GM23338 (cell line): ENCODE measurements at regions not wholly inside any gene's neighbourhood (a gene's known extent, or its start where the extent isn't known, plus 50 kb on each side); places are given as distances from the start of the nearest gene placed in this dataset.

ENCODE experiments used
- ATAC-seq: fragments of 200-7000 bp; cut with Tn5 transposase; 3 replicates; pipeline ENCODE4 v1.9.1; 2020
- DNase-seq: peaks from one replicate; pipeline ENCODE4 v3.0.0-alpha.2; 2015; ENCODE audit warnings: low spot score
- H2AFZ ChIP-seq: fragments of 200-600 bp; sonication (generic); 2 replicates; pipeline ENCODE4 v1.8.0; 2016; ENCODE audit warnings: antibody characterized with exemption, mild to moderate bottlenecking, moderate library complexity
- H3F3A ChIP-seq: fragments of 200-600 bp; sonication (generic); replicated peaks from 2 replicates; pipeline ENCODE4 v1.8.0; 2017; ENCODE audit warnings: antibody characterized with exemption, mixed run types, low read depth
- H3K27ac ChIP-seq: fragments of 200-600 bp; sonication (generic); 2 replicates; pipeline ENCODE4 v1.6.1; 2016; ENCODE audit warnings: low read depth
- H3K27me3 ChIP-seq: fragments of 200-600 bp; sonication (generic); 2 replicates; pipeline ENCODE4 v1.8.0; 2016; ENCODE audit warnings: mild to moderate bottlenecking, mixed run types, moderate library complexity; ENCODE audit not compliant: insufficient read depth
- H3K36me3 ChIP-seq: fragments of 200-600 bp; sonication (generic); 2 replicates; pipeline ENCODE4 v1.8.0; 2016; ENCODE audit warnings: mild to moderate bottlenecking; ENCODE audit not compliant: insufficient read depth
- H3K4me1 ChIP-seq: fragments of 200-600 bp; sonication (generic); 2 replicates; pipeline ENCODE4 v1.8.0; 2016; ENCODE audit warnings: mild to moderate bottlenecking, moderate library complexity; ENCODE audit not compliant: insufficient read depth
- H3K4me2 ChIP-seq: fragments of 200-600 bp; sonication (generic); 2 replicates; pipeline ENCODE4 v1.7.1; 2017; ENCODE audit warnings: mixed run types
- H3K4me3 ChIP-seq: fragments of 200-600 bp; sonication (generic); 2 replicates; pipeline ENCODE4 v1.6.1; 2016; ENCODE audit warnings: mixed run types
- H3K79me2 ChIP-seq: fragments of 200-600 bp; sonication (generic); replicated peaks from 2 replicates; pipeline ENCODE4 v1.8.0; 2017; ENCODE audit warnings: mild to moderate bottlenecking; ENCODE audit not compliant: insufficient read depth
- H3K9me2 ChIP-seq: fragments of 200-600 bp; sonication (generic); 2 replicates; pipeline ENCODE4 v1.8.0; 2017; ENCODE audit not compliant: insufficient read depth
- H4K20me1 ChIP-seq: fragments of 200-600 bp; sonication (generic); replicated peaks from 2 replicates; pipeline ENCODE4 v1.8.0; 2017; ENCODE audit warnings: mild to moderate bottlenecking; ENCODE audit not compliant: insufficient read depth
- H3K27ac Mint-ChIP-seq: 2 replicates; pipeline ENCODE4 v1.8.0; 2020; ENCODE audit warnings: inconsistent platforms, mild to moderate bottlenecking, moderate library complexity, mixed read lengths
- H3K27me3 Mint-ChIP-seq: 3 replicates; pipeline ENCODE4 v1.8.0; 2022; ENCODE audit warnings: low read depth, mild to moderate bottlenecking, moderate library complexity, mixed read lengths, inconsistent platforms; ENCODE audit not compliant: insufficient read depth, poor library complexity
- H3K36me3 Mint-ChIP-seq: 3 replicates; pipeline ENCODE4 v1.8.0; 2021; ENCODE audit warnings: low read depth, mild to moderate bottlenecking, inconsistent platforms, moderate library complexity, mixed read lengths
- H3K4me1 Mint-ChIP-seq: 3 replicates; pipeline ENCODE4 v1.8.0; 2020; ENCODE audit warnings: mild to moderate bottlenecking, inconsistent platforms, mixed read lengths
- H3K4me3 Mint-ChIP-seq: 3 replicates; pipeline ENCODE4 v1.8.0; 2021; ENCODE audit warnings: moderate library complexity, mild to moderate bottlenecking, inconsistent platforms, mixed read lengths
- H3K9me3 Mint-ChIP-seq: 3 replicates; pipeline ENCODE4 v1.8.0; 2020; ENCODE audit warnings: moderate library complexity, mild to moderate bottlenecking, inconsistent platforms, mixed read lengths
- CREB1 ChIP-seq: fragments of 250-450 bp; sonication (Bioruptor Pico); IDR thresholded peaks from 2 replicates; pipeline ENCODE4 v1.5.0; 2020; ENCODE audit warnings: low read depth, mild to moderate bottlenecking, moderate library complexity
- ETS1 ChIP-seq: IDR thresholded peaks from 2 replicates; pipeline ENCODE4 v1.6.1; 2016; ENCODE audit warnings: antibody characterized with exemption
- EZH2 ChIP-seq: fragments of 200-600 bp; sonication (generic); IDR thresholded peaks from one replicate; pipeline ENCODE4 v1.8.0; 2017; ENCODE audit warnings: antibody characterized with exemption, mild to moderate bottlenecking, low read depth; ENCODE audit not compliant: unreplicated experiment
- EZH2phosphoT487 ChIP-seq: fragments of 200-600 bp; sonication (generic); IDR thresholded peaks from one replicate; pipeline ENCODE4 v1.8.1; 2018; ENCODE audit warnings: antibody characterized with exemption; ENCODE audit not compliant: unreplicated experiment
- JUNB ChIP-seq: IDR thresholded peaks from one replicate; pipeline ENCODE4 v1.6.1; 2016; ENCODE audit warnings: antibody characterized with exemption; ENCODE audit not compliant: unreplicated experiment
- NANOG ChIP-seq: IDR thresholded peaks from 2 replicates; pipeline ENCODE4 v1.6.1; 2016; ENCODE audit warnings: antibody characterized with exemption, borderline replicate concordance
- POLR2AphosphoS5 ChIP-seq: IDR thresholded peaks from 2 replicates; pipeline ENCODE4 v1.6.1; 2016; ENCODE audit warnings: antibody characterized with exemption, low read depth
- REST ChIP-seq: IDR thresholded peaks from one replicate; pipeline ENCODE4 v1.6.1; 2018; ENCODE audit warnings: antibody characterized with exemption; ENCODE audit not compliant: unreplicated experiment
- STAT1 ChIP-seq: IDR thresholded peaks from one replicate; pipeline ENCODE4 v1.6.1; 2016; ENCODE audit warnings: antibody characterized with exemption; ENCODE audit not compliant: unreplicated experiment
- ZNF114 ChIP-seq: fragments of 250-450 bp; sonication (Bioruptor Pico); IDR thresholded peaks from 2 replicates; pipeline ENCODE4 v1.5.0; 2020; ENCODE audit warnings: mild to moderate bottlenecking, moderate library complexity
- ZNF331 ChIP-seq: fragments of 250-450 bp; sonication (Bioruptor Pico); IDR thresholded peaks from 2 replicates; pipeline ENCODE4 v1.5.0; 2020; ENCODE audit warnings: low read depth, mild to moderate bottlenecking, moderate library complexity
- TF ChIP-seq, protein P1 (sequence below), 2 experiments: fragments of 200-600 bp in 1 of 2; sonication (generic) in 1 of 2; conservative IDR thresholded peaks; 2 replicates each; pipeline versions ENCODE4 v1.5.1 to v1.6.1; 2016 to 2017; ENCODE audit warnings: antibody characterized with exemption in 2 of 2, low read depth in 2 of 2, mild to moderate bottlenecking in 2 of 2, moderate library complexity in 1 of 2
- TF ChIP-seq, protein P2 (sequence below): fragments of 250-450 bp; sonication (Bioruptor Pico); IDR thresholded peaks from 2 replicates; pipeline ENCODE4 v1.5.0; 2020; ENCODE audit warnings: mild to moderate bottlenecking, moderate library complexity

DNA sequence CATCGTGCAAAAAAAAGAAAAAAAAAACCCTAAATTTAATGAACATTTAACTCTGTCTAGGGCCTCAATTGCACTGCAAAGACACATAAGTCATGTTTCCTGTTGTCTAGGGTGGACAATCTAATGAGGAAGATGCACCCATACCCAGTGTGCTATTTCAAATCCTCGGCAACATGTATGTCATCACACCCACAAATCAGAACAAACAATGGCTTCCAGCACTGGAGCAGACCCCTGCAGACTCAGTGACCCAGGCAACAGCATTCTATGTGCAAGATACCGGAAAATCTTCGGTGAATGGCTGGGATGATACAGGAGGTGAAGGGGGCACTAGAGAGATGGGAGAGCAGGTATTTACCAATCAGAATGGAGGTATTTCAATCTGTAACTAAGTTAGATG lies 221.7 kb upstream of the XYLT1 start:
- Mint-ChIP-seq H3K4me1 (peaks cover 18% of the 10 kb centered on the region), H3K4me3 (no peak overlapping the region), H3K9me3 (no peaks in the 10 kb centered on the region), H3K36me3 (no peaks in the 10 kb centered on the region), H3K27me3 (peaks cover 6% of the 10 kb centered on the region), H3K27ac (no peak overlapping the region)
- no peak for TF ChIP-seq EZH2
- no peak for TF ChIP-seq STAT1
- no peak for TF ChIP-seq NANOG
- TF ChIP-seq ETS1: no peak
- no peak for TF ChIP-seq CREB1 (CRISPR knock-in tag)
- no peak for TF ChIP-seq ZNF114 (CRISPR knock-in tag)
- no peak for TF ChIP-seq EZH2phosphoT487
- no peak for TF ChIP-seq POLR2AphosphoS5
- no peak for TF ChIP-seq ZNF331 (CRISPR knock-in tag)
- TF ChIP-seq, protein P1, sequence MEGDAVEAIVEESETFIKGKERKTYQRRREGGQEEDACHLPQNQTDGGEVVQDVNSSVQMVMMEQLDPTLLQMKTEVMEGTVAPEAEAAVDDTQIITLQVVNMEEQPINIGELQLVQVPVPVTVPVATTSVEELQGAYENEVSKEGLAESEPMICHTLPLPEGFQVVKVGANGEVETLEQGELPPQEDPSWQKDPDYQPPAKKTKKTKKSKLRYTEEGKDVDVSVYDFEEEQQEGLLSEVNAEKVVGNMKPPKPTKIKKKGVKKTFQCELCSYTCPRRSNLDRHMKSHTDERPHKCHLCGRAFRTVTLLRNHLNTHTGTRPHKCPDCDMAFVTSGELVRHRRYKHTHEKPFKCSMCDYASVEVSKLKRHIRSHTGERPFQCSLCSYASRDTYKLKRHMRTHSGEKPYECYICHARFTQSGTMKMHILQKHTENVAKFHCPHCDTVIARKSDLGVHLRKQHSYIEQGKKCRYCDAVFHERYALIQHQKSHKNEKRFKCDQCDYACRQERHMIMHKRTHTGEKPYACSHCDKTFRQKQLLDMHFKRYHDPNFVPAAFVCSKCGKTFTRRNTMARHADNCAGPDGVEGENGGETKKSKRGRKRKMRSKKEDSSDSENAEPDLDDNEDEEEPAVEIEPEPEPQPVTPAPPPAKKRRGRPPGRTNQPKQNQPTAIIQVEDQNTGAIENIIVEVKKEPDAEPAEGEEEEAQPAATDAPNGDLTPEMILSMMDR (conservative IDR thresholded peaks at IDR 0.05; ENCODE audit: low read depth in 2 of 2): no peak
- no peak for TF ChIP-seq JUNB
- TF ChIP-seq, protein P2, sequence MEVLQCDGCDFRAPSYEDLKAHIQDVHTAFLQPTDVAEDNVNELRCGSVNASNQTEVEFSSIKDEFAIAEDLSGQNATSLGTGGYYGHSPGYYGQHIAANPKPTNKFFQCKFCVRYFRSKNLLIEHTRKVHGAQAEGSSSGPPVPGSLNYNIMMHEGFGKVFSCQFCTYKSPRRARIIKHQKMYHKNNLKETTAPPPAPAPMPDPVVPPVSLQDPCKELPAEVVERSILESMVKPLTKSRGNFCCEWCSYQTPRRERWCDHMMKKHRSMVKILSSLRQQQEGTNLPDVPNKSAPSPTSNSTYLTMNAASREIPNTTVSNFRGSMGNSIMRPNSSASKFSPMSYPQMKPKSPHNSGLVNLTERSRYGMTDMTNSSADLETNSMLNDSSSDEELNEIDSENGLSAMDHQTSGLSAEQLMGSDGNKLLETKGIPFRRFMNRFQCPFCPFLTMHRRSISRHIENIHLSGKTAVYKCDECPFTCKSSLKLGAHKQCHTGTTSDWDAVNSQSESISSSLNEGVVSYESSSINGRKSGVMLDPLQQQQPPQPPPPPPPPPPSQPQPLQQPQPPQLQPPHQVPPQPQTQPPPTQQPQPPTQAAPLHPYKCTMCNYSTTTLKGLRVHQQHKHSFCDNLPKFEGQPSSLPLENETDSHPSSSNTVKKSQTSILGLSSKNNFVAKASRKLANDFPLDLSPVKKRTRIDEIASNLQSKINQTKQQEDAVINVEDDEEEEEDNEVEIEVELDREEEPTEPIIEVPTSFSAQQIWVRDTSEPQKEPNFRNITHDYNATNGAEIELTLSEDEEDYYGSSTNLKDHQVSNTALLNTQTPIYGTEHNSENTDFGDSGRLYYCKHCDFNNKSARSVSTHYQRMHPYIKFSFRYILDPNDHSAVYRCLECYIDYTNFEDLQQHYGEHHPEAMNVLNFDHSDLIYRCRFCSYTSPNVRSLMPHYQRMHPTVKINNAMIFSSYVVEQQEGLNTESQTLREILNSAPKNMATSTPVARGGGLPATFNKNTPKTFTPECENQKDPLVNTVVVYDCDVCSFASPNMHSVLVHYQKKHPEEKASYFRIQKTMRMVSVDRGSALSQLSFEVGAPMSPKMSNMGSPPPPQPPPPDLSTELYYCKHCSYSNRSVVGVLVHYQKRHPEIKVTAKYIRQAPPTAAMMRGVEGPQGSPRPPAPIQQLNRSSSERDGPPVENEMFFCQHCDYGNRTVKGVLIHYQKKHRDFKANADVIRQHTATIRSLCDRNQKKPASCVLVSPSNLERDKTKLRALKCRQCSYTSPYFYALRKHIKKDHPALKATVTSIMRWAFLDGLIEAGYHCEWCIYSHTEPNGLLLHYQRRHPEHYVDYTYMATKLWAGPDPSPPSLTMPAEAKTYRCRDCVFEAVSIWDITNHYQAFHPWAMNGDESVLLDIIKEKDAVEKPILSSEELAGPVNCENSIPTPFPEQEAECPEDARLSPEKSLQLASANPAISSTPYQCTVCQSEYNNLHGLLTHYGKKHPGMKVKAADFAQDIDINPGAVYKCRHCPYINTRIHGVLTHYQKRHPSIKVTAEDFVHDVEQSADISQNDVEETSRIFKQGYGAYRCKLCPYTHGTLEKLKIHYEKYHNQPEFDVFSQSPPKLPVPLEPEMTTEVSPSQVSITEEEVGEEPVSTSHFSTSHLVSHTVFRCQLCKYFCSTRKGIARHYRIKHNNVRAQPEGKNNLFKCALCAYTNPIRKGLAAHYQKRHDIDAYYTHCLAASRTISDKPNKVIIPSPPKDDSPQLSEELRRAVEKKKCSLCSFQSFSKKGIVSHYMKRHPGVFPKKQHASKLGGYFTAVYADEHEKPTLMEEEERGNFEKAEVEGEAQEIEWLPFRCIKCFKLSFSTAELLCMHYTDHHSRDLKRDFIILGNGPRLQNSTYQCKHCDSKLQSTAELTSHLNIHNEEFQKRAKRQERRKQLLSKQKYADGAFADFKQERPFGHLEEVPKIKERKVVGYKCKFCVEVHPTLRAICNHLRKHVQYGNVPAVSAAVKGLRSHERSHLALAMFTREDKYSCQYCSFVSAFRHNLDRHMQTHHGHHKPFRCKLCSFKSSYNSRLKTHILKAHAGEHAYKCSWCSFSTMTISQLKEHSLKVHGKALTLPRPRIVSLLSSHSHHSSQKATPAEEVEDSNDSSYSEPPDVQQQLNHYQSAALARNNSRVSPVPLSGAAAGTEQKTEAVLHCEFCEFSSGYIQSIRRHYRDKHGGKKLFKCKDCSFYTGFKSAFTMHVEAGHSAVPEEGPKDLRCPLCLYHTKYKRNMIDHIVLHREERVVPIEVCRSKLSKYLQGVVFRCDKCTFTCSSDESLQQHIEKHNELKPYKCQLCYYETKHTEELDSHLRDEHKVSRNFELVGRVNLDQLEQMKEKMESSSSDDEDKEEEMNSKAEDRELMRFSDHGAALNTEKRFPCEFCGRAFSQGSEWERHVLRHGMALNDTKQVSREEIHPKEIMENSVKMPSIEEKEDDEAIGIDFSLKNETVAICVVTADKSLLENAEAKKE (CRISPR knock-in tag): no peak
- TF ChIP-seq REST: no peak
- Histone ChIP-seq H3K27ac (no peak overlapping the region), H2AFZ (0 out of 2 replicates have a peak overlapping the region, but pooled peaks have one; percentile 33), H3K9me2 (0 out of 2 replicates have a peak, but pooled peaks cover 2% of the 10 kb centered on the region), H3K4me3 (no peak overlapping the region), H3K4me1 (peaks cover 4% of the 10 kb centered on the region; the same call in 1 of the 2 replicates), H3K79me2 (no peaks in the 10 kb centered on the region), H3K27me3 (no peaks in the 10 kb centered on the region), H3K4me2 (no peak overlapping the region), H3K36me3 (no peaks in the 10 kb centered on the region), H4K20me1 (no peaks in the 10 kb centered on the region), H3F3A (no peaks in the 10 kb centered on the region)
- ATAC-seq (no peak), DNase-seq (no peak)
